NCI-H82 treated with DMSO at 0.1 percent for 48 hours (cell line): ENCODE measurements at regions not wholly inside any gene's neighbourhood (a gene's known extent, or its start where the extent isn't known, plus 50 kb on each side); places are given as distances from the start of the nearest gene placed in this dataset.
"Not testable (repeated sequence)": the region's sequence is repeated elsewhere in the genome, so short reads cannot be mapped to it uniquely, and the experiment has no call there.

Experiments used
- DNase-seq: peaks from one replicate; lab custom pipeline; 2025; ENCODE audit not compliant: unreplicated experiment; lab: John Stamatoyannopoulos, UW

- no peak for DNase-seq
Observed at GRCh38 chr11:24124876-24125275, 372.0 kb upstream of the LUZP2 start.

GRCh38 chr11:24131698-24132097, 365.2 kb upstream of the LUZP2 start:
- DNase-seq, result no peak

GRCh38 chr11:24132471-24132870, 364.4 kb upstream of the LUZP2 start:
- DNase-seq, result no peak

GRCh38 chr11:24134879-24135589, 361.8 kb upstream of the LUZP2 start:
- DNase-seq, result no peak

GRCh38 chr11:24142062-24142461, 354.8 kb upstream of the LUZP2 start:
- no peak for DNase-seq

- DNase-seq, result no peak
Observed at GRCh38 chr11:24145411-24145810, 351.4 kb upstream of the LUZP2 start.

- no peak for DNase-seq
Observed at GRCh38 chr11:24153337-24153736, 343.5 kb upstream of the LUZP2 start.

- no peak for DNase-seq
Observed at GRCh38 chr11:24155792-24156191, 341.1 kb upstream of the LUZP2 start.

- DNase-seq, result no peak
Observed at GRCh38 chr11:24157316-24157715, 339.5 kb upstream of the LUZP2 start.

GRCh38 chr11:24161587-24161986, 335.3 kb upstream of the LUZP2 start:
- no peak for DNase-seq

- DNase-seq, result no peak
Observed at GRCh38 chr11:24163146-24163545, 333.7 kb upstream of the LUZP2 start.

- no peak for DNase-seq
Observed at GRCh38 chr11:24163841-24164240, 333.0 kb upstream of the LUZP2 start.

GRCh38 chr11:24171869-24172268, 325.0 kb upstream of the LUZP2 start:
- DNase-seq, result no peak

- DNase-seq, result no peak
Observed at GRCh38 chr11:24181395-24182047, 315.3 kb upstream of the LUZP2 start.

- not testable (repeated sequence) for DNase-seq
Observed at GRCh38 chr11:24185535-24185934, 311.3 kb upstream of the LUZP2 start.

GRCh38 chr11:24196733-24197132, 300.1 kb upstream of the LUZP2 start:
- DNase-seq, result no peak

- DNase-seq, result no peak
Observed at GRCh38 chr11:24198481-24198880, 298.4 kb upstream of the LUZP2 start.

- no peak for DNase-seq
Observed at GRCh38 chr11:24199461-24199860, 297.4 kb upstream of the LUZP2 start.

GRCh38 chr11:24206030-24206429, 290.8 kb upstream of the LUZP2 start:
- no peak for DNase-seq

GRCh38 chr11:24206511-24206910, 290.3 kb upstream of the LUZP2 start:
- DNase-seq, result no peak

- DNase-seq, result no peak
Observed at GRCh38 chr11:24216488-24216887, 280.4 kb upstream of the LUZP2 start.

- DNase-seq, result not testable (repeated sequence)
Observed at GRCh38 chr11:24217319-24217718, 279.5 kb upstream of the LUZP2 start.

GRCh38 chr11:24225501-24225900, 271.4 kb upstream of the LUZP2 start:
- no peak for DNase-seq
